Activated naive CD4-positive, alpha-beta T cell (primary cell): ENCODE measurements at regions not wholly inside any gene's neighbourhood (a gene's known extent, or its start where the extent isn't known, plus 50 kb on each side); places are given as distances from the start of the nearest gene placed in this dataset.
A peak's percentile ranks its signal among the peaks of the same experiment; 100 is the strongest.

Source experiments
- DNase-seq, 4 experiments: peaks; one replicate each; lab custom pipeline; 2025; lab: John Stamatoyannopoulos, UW

DNA sequence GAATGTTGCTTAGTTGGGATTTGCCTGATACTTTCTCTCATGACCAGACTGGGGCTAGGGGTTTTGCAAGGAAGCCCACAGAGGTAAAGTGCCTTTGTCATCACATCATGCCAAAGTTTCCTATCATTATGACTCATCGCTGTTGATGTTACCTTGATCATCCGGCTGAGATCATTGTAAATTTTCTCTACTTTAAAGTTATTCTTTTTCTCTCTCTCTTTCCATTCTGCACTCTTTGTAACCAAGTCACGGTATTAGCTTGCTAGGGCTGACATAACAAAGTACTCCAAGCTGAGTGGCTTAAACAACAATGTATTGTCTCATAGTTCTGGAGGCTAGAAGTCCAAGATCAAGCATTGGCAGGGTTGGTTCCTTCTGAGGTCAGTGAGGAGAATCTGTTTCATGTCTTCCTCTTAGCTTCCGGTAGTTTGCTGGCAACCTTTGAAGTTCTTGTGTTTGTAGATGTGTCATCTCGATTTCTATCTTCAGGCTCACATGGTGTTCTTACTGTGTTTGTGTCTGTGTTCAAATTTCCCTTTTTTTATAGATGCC, 113.0 kb downstream of the DTHD1 start:
- peak in 1 of 4 experiments; percentile 5 for DNase-seq

GRCh38 chr4:36399762-36400353, 118.4 kb downstream of the DTHD1 start:
- peak in 2 of 4 experiments; percentile 5 to 9 for DNase-seq

DNA sequence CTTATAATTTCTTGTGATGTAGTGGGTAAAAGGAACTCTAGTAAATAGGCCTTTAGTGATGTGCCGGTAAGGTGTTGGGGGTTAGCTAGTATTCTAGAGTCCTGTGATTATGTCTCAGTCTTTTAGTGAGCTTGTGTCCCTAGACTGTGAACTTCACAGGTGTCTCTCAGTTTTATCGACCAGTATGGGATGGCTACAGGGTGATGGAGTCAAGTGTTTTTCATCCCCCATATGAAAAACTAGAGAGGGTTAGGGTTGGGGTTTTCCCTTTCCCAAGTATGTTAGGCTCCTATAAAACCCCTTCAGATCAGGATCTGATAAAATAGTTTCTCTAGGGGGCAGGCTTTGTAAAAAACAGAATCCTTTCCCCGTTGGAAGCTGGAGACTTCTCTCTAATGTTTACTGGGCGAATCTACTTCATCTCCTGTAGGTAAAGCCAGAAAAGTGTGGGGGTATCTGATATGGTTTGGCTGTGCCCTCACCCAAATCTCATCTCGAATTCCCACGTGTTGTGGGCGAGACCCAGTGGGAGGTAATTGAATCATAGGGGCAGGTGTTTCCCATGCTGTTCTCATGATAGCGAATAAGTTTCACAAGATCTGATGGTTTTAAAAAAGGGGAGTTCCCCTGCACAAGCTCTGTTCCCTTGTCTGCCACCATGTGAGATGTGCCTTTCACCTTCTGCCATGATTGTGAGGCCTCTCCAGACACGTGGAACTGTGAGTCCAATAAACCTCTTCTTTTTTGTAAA, 120.8 kb downstream of the DTHD1 start:
- DNase-seq, result no peak

GRCh38 chr4:36411338-36411737, 129.9 kb downstream of the DTHD1 start:
- DNase-seq, result no peak

DNA sequence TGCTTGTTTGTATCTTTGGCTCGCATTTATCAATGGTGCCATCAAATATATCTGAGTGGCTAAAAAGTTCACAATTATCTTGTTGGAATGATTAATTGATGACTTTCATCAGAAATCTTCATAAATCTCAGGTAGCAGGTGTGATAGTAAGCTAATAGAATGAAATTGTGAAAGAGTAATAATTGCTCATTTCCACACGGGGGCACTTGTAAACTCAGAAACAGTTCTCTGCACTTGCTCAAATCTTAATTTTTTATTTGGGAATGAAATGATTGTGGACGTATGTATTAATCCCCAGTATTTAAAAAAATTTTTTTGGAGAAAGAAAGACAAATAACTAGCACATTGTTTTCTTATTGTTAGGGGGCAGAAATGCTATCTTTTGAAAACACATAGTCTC, 132.8 kb downstream of the DTHD1 start:
- no peak for DNase-seq

- DNase-seq, result no peak
Measured at GRCh38 chr4:36417146-36417545, 135.7 kb downstream of the DTHD1 start.

- DNase-seq, result no peak
Measured at GRCh38 chr4:36420111-36420679, 138.8 kb downstream of the DTHD1 start.

DNA sequence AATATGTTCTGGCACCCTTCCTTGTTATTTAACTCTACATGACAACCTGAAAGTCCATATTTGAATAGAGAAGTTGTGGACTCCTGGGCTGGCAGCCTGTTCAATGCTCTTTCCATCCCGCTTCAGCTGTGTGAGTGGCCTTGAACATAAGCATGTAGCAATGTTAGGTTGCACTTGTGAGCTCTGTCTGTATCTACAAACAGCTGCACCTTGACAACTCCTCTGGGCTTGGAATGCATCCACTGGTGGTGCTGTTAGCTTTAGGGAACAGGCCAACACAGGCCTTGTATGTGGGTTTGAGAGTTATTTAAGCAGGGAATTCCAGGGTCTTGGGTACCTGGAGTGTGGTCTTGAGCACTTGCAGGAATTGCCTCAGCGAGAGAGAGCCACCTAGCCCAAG, 141.2 kb downstream of the DTHD1 start:
- no peak for DNase-seq

GRCh38 chr4:36426741-36427140, 145.3 kb downstream of the DTHD1 start:
- DNase-seq, result no peak

- DNase-seq, result no peak
Measured at GRCh38 chr4:36427696-36428095, 146.3 kb downstream of the DTHD1 start.

GRCh38 chr4:36432586-36432985, 151.2 kb downstream of the DTHD1 start:
- DNase-seq, result no peak

DNA sequence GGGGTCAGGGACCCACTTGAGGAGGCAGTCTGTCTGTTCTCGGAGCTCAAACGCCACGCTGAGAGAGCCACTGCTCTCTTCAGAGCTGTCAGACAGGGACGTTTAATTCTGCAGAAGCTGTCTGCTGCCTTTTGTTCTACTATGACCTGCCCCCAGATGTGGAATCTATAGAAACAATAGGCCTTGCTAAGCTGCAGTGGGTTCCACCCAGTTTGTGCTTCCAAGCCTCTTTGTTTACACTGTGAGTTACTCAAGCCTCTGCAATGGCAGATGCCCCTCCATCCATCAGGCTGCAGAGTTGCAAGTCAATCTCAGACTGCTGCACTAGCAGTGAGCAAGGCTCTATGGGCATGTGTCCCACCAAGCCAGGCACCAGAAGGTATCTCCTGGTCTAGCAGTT, 158.1 kb downstream of the DTHD1 start:
- DNase-seq, result no peak

DNA sequence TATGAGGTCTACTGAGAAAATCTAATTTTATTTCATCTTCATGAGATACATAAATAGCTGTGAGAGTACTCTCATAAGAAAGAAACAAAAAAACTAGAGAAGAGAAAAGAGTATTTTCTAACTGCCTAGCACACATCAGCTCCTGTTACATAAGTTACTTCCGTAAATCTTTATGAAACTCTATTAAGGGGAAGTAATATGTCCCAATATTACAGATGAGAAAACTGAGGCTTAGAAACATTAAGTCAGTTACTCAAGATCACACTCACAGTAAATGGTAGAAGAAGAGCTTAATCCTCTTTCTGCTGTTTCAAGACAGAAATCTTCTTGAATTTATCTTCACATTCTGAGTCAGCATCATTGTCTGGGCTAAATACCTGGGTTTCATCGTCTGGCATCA, 164.1 kb downstream of the DTHD1 start:
- DNase-seq, result no peak

- no peak for DNase-seq
Measured at GRCh38 chr4:36446275-36446674, 164.9 kb downstream of the DTHD1 start.

DNA sequence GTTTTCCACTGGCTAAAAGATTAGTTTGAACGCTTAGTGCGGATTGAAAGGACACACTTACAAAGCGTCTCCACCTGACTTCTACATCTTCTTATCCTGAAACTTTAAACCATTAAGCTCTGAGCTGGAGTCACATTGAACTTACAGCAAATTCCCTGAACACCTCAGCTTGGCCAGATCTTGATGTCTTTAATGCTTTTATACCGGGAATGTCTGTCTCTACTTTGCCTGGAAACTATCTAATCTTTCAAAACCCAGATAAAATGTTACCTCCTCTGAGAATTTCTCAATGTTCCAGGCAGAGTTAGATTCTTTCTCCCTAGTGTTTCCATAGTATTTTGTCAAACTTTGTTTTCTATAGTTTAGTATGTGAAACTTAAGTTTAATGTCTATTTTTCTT, 179.9 kb downstream of the DTHD1 start:
- DNase-seq, result no peak

DNA sequence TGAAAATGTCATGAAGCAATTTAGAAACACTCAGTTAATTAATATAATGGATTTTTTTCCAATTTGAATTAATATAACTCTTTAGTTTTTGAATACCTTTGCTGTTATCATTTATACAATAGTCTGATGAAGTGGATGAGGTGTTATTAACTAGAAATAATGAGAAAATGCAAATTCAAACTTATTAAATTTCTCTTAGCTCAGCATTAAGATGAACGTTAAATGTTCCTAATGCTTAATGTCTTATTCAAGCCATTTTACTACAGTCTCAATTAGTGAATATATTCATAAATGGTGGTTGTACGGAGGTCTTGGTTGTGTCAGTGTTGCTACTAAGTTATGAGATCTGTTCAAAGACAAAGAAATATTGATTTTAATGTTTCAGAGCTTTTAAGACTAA, 186.3 kb downstream of the DTHD1 start:
- no peak for DNase-seq

DNA sequence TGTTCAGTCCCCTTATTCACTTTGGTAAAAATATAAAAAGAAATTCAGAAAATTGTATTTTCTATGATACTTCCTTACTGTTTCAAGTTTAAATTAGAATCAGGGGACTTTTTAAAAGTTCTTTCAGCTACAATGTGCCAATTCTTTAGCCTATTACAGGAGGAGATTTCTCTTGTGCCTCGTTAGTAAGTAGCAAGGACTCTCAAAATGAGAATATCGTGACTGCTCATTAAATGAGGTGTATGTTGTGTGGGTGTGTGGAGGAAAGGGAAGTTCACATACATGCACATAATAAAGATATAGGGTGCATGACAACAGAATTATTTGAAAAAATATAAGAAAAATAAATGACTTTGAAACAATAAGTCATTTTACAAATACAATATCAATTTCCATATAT, 190.5 kb downstream of the DTHD1 start:
- no peak for DNase-seq

- DNase-seq, result no peak
Measured at GRCh38 chr4:36476135-36476534, 194.7 kb downstream of the DTHD1 start.

DNA sequence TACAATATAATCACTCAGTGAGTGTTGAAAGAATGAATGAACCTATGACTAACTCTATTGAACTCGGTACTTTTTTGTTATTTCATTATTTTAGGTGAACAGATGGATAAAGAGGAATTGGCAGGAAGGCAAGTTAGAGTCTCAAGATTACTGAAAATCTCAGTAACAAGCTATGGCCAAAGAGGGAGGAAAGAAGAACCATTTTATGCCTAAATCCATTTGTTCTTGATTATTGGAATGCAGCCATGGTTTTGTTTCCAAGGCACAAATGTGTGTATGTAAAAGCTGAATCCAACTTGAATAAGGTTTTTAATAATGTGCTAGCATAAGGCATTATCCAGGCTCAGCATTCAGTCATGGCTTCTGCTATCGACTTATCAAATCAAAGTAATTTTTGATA, 196.4 kb downstream of the DTHD1 start:
- no peak for DNase-seq

- DNase-seq, result no peak
Measured at GRCh38 chr4:36485885-36486284, 204.5 kb downstream of the DTHD1 start.

DNA sequence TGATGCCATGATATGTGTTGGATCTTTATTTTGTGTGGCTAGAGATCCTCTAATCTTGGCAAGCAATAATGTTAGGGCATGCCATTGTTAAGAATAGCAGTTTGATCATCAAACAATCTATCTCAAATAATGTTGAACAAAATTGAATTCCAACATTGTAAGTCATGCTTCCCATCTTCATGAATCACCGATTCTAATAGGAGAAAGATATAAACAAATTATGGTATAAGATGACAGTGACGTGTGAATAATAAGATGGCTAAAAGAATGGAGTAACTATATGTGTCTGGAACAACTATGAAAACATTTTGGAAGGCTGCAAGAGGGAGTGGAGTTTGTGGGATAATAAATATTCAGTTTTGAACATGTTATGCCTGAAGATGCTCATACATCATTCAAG, 208.4 kb downstream of the DTHD1 start:
- no peak for DNase-seq

- DNase-seq, result no peak
Measured at GRCh38 chr4:36492041-36492440, 210.6 kb downstream of the DTHD1 start.

- DNase-seq, result no peak
Measured at GRCh38 chr4:36492590-36492989, 211.2 kb downstream of the DTHD1 start.
